VCaP (cell line): ENCODE measurements at regions not wholly inside any gene's neighbourhood (a gene's known extent, or its start where the extent isn't known, plus 50 kb on each side); places are given as distances from the start of the nearest gene placed in this dataset.

Experiments used
- H3K27ac ChIP-seq: fragments of 450-650 bp; 2 replicates; pipeline ENCODE4 v1.5.1; 2017
- CTCF ChIP-seq: fragments of 450-650 bp; conservative IDR thresholded peaks from 2 replicates; pipeline ENCODE4 v1.5.1; 2017; ENCODE audit warnings: mild to moderate bottlenecking, moderate library complexity

DNA sequence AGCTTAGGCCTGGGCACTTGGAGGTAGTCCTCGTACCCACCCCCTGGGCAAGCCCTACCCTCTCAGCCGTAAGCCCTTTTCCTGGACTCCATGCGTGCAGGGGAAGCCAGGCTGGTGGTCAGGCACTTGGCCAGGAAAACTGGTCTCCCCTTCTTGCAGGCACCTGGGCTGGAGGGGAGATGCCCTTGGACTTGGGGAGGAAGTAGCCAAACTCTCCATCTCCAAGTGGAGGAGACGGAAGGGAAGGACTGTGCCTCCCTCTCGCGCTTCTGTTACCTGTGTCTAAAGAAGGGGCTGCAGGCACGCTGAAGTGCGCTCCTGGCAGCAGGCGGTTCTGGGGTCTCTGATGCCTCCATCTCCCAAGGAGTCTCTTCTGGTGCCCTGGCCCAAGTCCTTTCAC is 283.9 kb downstream of the PBX3 start:
- no peak overlapping the region for H3K27ac ChIP-seq
- no peak for TF ChIP-seq CTCF

GRCh38 chr9:126032135-126032534 is 285.0 kb downstream of the PBX3 start:
- no peak overlapping the region for H3K27ac ChIP-seq
- no peak for TF ChIP-seq CTCF

GRCh38 chr9:126033318-126033717 is 286.1 kb downstream of the PBX3 start:
- no peak overlapping the region for H3K27ac ChIP-seq
- TF ChIP-seq CTCF = no peak

GRCh38 chr9:126033956-126034355 is 286.8 kb downstream of the PBX3 start:
- H3K27ac ChIP-seq = no peak overlapping the region
- TF ChIP-seq CTCF = no peak

- no peak for TF ChIP-seq CTCF
- no peak overlapping the region for H3K27ac ChIP-seq
Measured at GRCh38 chr9:126036881-126037291, 289.7 kb downstream of the PBX3 start.

GRCh38 chr9:126038790-126039189 is 287.8 kb upstream of the MVB12B start:
- no peak overlapping the region for H3K27ac ChIP-seq
- TF ChIP-seq CTCF = no peak

- no peak for TF ChIP-seq CTCF
Measured at GRCh38 chr9:126043681-126044080, 282.9 kb upstream of the MVB12B start.

DNA sequence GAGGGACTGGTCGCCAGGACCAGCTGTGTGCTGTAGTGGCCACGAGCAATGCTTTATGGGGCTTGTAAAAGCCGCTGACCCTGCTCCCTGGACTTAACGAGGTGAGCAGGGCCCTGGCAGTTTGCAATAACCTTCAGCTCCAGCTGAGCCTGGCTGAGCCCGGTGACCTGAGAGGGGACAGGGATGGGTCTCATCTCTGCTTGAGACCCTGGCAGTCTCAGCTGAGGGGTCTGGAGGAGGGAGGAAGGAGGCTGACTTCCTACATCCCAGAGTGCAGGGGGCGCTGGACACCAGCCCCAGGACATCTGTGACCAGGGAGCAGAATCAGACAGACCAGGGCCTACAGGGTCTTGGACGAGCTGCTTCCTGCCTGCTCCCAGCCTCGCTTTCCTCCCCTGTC is 277.5 kb upstream of the MVB12B start:
- peak overlapping the region; percentile 63 for H3K27ac ChIP-seq
- no peak for TF ChIP-seq CTCF

More at GRCh38 chr9:126043681-126044080, 282.9 kb upstream of the MVB12B start:
- no peak overlapping the region for H3K27ac ChIP-seq
